Gastroesophageal sphincter (tissue), 3 donors: ENCODE measurements at regions not wholly inside any gene's neighbourhood (a gene's known extent, or its start where the extent isn't known, plus 50 kb on each side); places are given as distances from the start of the nearest gene placed in this dataset.

Experiments used
- CTCF ChIP-seq, 4 experiments: fragments of 200-600 bp in 2 of 4; fragments of 450-650 bp in 2 of 4; sonication (generic) in 1 of 4; IDR thresholded peaks; one replicate each; pipeline ENCODE4 v1.5.1; 2017 to 2019; ENCODE audit warnings: antibody characterized with exemption in 4 of 4, mild to moderate bottlenecking in 2 of 4, moderate library complexity in 2 of 4
- EP300 ChIP-seq: sonication (generic); formaldehyde crosslinking; IDR thresholded peaks from one replicate; pipeline ENCODE4 v1.6.1; 2017; ENCODE audit warnings: antibody characterized with exemption, mild to moderate bottlenecking
- POLR2A ChIP-seq, 2 donors: fragments of 450-650 bp; IDR thresholded peaks; one replicate each; pipeline ENCODE4 v1.6.1; 2017; ENCODE audit warnings: antibody characterized with exemption in 2 of 2, mild to moderate bottlenecking in 2 of 2, moderate library complexity in 1 of 2
- POLR2AphosphoS5 ChIP-seq: sonication (generic); formaldehyde crosslinking; IDR thresholded peaks from one replicate; pipeline ENCODE4 v1.6.1; 2017; ENCODE audit warnings: antibody characterized with exemption

- no peak for TF ChIP-seq CTCF (IDR thresholded peaks at IDR 0.05)
- TF ChIP-seq POLR2AphosphoS5, result no peak
- no peak for TF ChIP-seq POLR2A (IDR thresholded peaks at IDR 0.05)
- no peak for TF ChIP-seq EP300
These were observed 51.3 kb upstream of the PRELP start for GRCh38 chr1:203424285-203424684.
